Neutrophil (primary cell): ENCODE measurements at regions not wholly inside any gene's neighbourhood (a gene's known extent, or its start where the extent isn't known, plus 50 kb on each side); places are given as distances from the start of the nearest gene placed in this dataset.

Experiments
- H3K27ac ChIP-seq: fragments of 200-600 bp; sonication (generic); 2 replicates; pipeline ENCODE4 v1.5.1; 2016; ENCODE audit warnings: mild to moderate bottlenecking, moderate library complexity
- H3K27me3 ChIP-seq: fragments of 200-600 bp; sonication (generic); 2 replicates; pipeline ENCODE4 v1.6.0; 2016; ENCODE audit warnings: mild to moderate bottlenecking
- H3K36me3 ChIP-seq: fragments of 200-600 bp; sonication (generic); 2 replicates; pipeline ENCODE4 v1.5.1; 2017
- H3K4me1 ChIP-seq, 2 experiments: fragments of 200-600 bp in 1 of 2; sonication (generic) in 1 of 2; 1 replicate in 1 of 2; 2 replicates in 1 of 2; pipeline versions ENCODE4 v1.5.1 to v1.6.1; 2013 to 2016; ENCODE audit warnings: low read depth in 1 of 2, low read length in 1 of 2, mild to moderate bottlenecking in 1 of 2, moderate library complexity in 1 of 2; ENCODE audit not compliant: control insufficient read depth in 1 of 2, insufficient read depth in 1 of 2
- H3K4me3 ChIP-seq, 2 experiments: fragments of 200-600 bp in 1 of 2; sonication (generic) in 1 of 2; 1 replicate in 1 of 2; 2 replicates in 1 of 2; pipeline ENCODE4 v1.5.1; 2013 to 2016; ENCODE audit warnings: low read depth in 1 of 2, low read length in 1 of 2, mild to moderate bottlenecking in 1 of 2, moderate library complexity in 1 of 2
- H3K9me3 ChIP-seq: fragments of 200-600 bp; sonication (generic); 2 replicates; pipeline ENCODE4 v1.5.1; 2016
- TF ChIP-seq, protein P1 (sequence below): fragments of 200-600 bp; sonication (generic); IDR thresholded peaks from 2 replicates; pipeline ENCODE4 v1.5.1; 2016; ENCODE audit warnings: antibody characterized with exemption

DNA sequence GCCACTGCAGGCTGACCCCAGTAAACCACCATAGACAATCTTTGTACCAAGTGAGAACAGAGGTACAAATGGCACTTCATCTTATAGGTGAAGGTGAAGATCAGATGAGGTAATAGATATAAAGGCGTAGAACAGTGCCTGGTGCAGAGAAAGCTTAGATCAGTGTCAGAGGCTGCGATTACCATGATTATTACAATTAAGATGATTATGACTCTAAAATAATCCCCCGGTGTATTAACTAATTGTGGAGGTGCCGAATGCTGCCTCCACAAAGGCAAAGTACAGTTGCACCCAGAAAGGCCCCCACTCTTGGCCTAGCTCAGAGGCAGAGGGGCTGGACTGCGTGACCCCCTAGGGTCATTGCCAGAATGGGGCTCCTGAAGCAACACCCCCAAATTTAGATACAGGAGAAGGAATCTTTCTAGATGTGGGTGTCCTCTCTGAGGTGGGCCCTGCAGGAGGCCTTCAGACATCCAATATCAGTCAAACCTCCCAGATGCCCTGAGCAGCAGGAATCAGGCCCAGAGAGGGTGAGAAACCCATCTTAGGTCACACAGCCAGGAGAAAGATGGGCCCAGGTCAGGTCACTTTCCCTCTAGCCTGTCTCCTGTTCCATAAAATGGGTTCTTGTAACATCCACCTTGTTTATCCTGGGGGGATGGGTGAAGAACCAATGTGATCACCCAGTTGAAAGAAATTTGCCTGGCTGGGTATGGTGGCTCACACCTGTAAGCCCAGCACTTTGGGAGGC is 139.8 kb downstream of the PHETA1 start:
- Histone ChIP-seq H3K4me3 (no peak overlapping the region), H3K27me3 (no peaks in the 10 kb centered on the region), H3K4me1 (peaks cover 9 to 10% of the 10 kb centered on the region in 2 experiments), H3K9me3 (no peaks in the 10 kb centered on the region), H3K27ac (no peak overlapping the region), H3K36me3 (no peaks in the 10 kb centered on the region)
- TF ChIP-seq, protein P1, sequence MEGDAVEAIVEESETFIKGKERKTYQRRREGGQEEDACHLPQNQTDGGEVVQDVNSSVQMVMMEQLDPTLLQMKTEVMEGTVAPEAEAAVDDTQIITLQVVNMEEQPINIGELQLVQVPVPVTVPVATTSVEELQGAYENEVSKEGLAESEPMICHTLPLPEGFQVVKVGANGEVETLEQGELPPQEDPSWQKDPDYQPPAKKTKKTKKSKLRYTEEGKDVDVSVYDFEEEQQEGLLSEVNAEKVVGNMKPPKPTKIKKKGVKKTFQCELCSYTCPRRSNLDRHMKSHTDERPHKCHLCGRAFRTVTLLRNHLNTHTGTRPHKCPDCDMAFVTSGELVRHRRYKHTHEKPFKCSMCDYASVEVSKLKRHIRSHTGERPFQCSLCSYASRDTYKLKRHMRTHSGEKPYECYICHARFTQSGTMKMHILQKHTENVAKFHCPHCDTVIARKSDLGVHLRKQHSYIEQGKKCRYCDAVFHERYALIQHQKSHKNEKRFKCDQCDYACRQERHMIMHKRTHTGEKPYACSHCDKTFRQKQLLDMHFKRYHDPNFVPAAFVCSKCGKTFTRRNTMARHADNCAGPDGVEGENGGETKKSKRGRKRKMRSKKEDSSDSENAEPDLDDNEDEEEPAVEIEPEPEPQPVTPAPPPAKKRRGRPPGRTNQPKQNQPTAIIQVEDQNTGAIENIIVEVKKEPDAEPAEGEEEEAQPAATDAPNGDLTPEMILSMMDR: no peak

DNA sequence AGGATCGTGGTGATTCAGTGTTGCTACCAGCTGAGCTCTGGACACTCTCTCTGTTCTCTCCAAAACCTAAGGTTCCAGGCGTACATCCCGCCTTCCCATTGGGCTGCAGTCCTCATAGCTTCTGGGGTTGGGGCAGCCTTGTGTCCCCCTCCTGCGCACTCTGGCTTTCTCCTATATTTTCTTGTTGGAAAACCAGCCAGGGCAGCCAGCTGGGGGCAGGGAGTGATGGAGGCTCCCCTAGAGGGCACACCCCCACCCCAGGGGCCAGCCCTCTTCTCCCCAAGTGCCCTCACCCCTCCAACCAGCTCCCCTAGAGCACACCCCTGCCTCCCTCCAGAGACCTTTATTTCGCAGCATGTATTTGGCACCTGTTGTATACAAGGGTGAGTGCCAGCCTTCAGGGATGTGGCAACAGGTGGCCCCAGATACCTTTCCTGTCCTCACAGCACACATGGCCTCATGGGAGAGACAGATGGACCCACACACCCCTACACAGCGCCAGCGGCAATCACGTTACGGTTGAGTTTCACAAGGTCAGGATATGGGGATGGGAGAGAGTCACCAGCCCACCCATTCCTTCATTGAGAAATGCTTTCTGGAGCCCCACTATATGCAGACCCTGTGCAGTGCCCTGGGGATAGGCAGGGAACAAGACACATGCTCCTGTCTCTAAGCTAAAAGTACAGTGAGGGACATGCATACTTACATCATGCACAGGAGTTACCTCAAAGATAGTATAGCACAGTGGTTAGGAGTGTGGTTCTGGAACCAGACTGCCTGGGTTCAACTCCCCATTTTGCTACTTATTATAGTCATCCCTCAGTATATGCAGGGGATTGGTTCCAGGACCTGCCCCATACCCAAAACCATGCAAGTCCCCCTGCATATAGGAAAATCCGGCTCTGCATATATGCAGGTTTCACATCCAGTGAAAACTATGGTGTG is 141.1 kb downstream of the PHETA1 start:
- Histone ChIP-seq H3K27me3 (no peaks in the 10 kb centered on the region), H3K36me3 (no peaks in the 10 kb centered on the region), H3K4me3 (no peak overlapping the region), H3K9me3 (no peaks in the 10 kb centered on the region), H3K27ac (no peak overlapping the region), H3K4me1 (peaks cover 9 to 13% of the 10 kb centered on the region in 2 experiments)
- TF ChIP-seq, protein P1: no peak

DNA sequence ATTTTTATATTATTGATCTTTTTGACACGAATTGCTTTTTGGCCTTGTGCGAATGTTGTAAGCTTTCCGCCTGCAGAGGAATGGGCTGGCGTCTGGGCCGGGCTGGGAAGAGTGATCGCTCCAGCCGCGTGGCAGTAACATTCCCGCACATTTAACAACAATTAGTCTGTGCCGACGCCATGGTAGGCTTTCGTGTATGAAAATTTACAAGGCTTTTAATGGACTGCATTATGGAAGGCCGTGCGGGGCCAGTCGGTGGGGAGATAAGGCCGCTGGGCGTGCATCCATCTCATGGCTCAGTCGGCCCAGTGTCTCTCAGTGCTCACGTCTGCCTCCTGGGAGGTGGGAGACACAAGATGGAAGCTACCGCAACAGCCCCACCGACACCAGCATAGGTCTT is 142.2 kb downstream of the PHETA1 start:
- no peaks in the 10 kb centered on the region for H3K9me3 ChIP-seq
- H3K36me3 ChIP-seq: no peaks in the 10 kb centered on the region
- H3K27ac ChIP-seq: no peak overlapping the region
- no peak overlapping the region for H3K4me3 ChIP-seq
- TF ChIP-seq, protein P1: no peak
- H3K27me3 ChIP-seq: no peaks in the 10 kb centered on the region
- H3K4me1 ChIP-seq: peaks cover 9 to 13% of the 10 kb centered on the region in 2 experiments

DNA sequence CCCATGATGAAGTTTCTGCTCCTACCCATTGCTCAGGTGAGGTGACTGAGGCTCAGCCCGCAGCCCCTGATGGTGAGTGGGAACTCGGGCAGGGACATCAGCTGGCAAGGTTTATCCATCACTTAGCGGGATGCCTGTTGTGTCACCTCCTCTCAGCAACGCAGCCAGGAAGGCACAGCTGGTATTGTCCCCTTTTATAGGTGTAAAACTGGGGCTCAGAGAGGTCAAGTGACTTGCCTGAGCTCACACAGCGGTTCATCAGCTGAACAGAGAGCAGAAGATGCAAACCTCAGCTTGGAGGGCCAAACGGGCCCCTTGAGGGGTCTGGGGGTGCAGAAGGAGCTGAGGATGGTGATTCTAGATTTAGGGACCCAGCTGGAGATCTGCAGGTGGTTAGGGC is 143.6 kb downstream of the PHETA1 start:
- peaks cover 9 to 13% of the 10 kb centered on the region in 2 experiments for H3K4me1 ChIP-seq
- H3K9me3 ChIP-seq: no peaks in the 10 kb centered on the region
- no peak overlapping the region for H3K27ac ChIP-seq
- H3K27me3 ChIP-seq: no peaks in the 10 kb centered on the region
- no peak overlapping the region for H3K4me3 ChIP-seq
- TF ChIP-seq, protein P1: no peak
- H3K36me3 ChIP-seq: no peaks in the 10 kb centered on the region

DNA sequence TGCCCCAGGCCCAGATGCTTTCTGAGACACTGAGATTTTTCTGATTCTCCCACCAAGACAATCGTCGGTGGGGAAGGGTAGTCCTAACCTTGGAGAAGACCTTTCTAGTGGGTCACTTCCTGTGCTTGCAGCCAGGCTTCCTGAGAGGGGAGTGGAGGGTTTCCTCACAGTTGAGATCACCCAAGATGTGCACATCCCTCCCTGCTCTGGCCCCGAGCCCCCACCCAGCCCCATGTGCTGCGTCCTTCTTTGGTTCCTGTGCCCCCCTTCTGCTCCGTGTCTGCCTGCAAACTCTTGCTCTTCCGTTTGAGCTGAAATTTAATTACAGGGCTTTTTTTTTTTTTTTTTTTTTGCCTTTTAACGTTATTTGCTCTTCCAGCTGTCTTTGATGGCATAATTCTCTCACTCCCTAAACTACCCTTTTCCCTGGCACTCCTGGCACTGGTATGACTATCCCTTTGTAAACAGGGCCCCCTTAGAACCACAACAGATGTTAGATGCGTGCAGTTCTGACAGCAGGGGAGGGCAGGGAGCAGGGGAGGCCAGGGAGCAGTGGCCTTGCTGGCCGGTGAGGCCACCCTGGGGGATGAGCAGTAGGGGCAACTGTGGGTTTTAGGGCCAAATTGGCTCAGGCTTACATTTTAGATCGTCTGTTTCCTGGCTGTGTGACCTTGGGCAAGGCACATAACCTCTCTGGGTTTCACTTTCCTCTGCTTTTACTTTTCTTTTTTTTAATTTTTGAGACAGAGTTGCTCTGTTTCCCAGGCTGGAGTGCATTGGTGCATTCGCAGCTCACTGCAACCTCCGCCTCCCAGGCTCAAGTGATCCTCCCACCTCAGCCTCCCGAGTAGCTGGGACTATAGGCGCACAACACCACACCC is 144.5 kb downstream of the PHETA1 start:
- Histone ChIP-seq H3K4me3 (no peak overlapping the region), H3K36me3 (no peaks in the 10 kb centered on the region), H3K9me3 (no peaks in the 10 kb centered on the region), H3K27ac (no peak overlapping the region), H3K27me3 (no peaks in the 10 kb centered on the region), H3K4me1 (peaks cover 9 to 13% of the 10 kb centered on the region in 2 experiments)
- TF ChIP-seq, protein P1: no peak
